ENCODE measurements at regions not wholly inside any gene's neighbourhood (a gene's known extent, or its start where the extent isn't known, plus 50 kb on each side); places are given as distances from the start of the nearest gene placed in this dataset.

DNA sequence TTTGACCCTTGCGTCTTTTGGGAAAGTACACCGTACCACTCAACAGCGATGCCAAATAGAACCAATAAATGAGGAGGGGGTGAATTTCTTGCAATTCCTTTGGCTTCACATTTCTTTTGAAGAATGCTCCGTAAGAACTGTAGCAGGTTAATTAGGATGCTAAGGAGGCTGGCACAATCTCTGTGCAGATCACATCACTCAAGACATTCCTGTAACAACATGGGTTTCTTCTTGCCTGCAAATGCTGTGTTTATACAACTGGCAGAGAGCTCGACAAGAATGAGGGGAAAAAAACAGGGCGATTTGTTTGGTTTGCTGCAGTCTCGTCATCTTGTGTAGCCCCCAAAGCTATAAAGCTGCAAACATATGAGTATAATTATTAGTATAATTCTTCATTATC is 424.8 kb upstream of the DCC start:
- BruUV-seq (replicated peaks), result no TSS peak
- FAIRE-seq, result no peak
- TF ChIP-seq SIX5 (IDR thresholded peaks at IDR 0.05; ENCODE audit: low read depth, low read length, severe bottlenecking) (no peak), JUND (IDR thresholded peaks at IDR 0.05; ENCODE audit: low read depth, low read length) (no peak), ASH2L (IDR thresholded peaks at IDR 0.05; ENCODE audit: borderline replicate concordance, low read depth) (no peak), CHD2 (IDR thresholded peaks at IDR 0.05; ENCODE audit: borderline replicate concordance, low read depth, low read length) (no peak), PAX5 (IDR thresholded peaks at IDR 0.05; ENCODE audit: borderline replicate concordance, low read depth, low read length) (no peak), STAT3 (IDR thresholded peaks at IDR 0.05; ENCODE audit: low read depth, low read length) (no peak), IRF3 (IDR thresholded peaks at IDR 0.05) (no peak), PKNOX1 (IDR thresholded peaks at IDR 0.05) (no peak), ZBED1 (IDR thresholded peaks at IDR 0.05; ENCODE audit: borderline replicate concordance) (no peak), RB1 (IDR thresholded peaks at IDR 0.05; ENCODE audit: borderline replicate concordance) (no peak), EGR1 (IDR thresholded peaks at IDR 0.05; ENCODE audit: borderline replicate concordance in 1 of 2, low read depth in 2 of 2, low read length in 2 of 2) (no peak), ZNF622 (IDR thresholded peaks at IDR 0.05) (no peak), ETV6 (conservative IDR thresholded peaks at IDR 0.05 in 1 of 2, IDR thresholded peaks at IDR 0.05 in 1 of 2; ENCODE audit: borderline replicate concordance in 1 of 2, low read depth in 1 of 2) (no peak)
- TF ChIP-seq, protein P1, sequence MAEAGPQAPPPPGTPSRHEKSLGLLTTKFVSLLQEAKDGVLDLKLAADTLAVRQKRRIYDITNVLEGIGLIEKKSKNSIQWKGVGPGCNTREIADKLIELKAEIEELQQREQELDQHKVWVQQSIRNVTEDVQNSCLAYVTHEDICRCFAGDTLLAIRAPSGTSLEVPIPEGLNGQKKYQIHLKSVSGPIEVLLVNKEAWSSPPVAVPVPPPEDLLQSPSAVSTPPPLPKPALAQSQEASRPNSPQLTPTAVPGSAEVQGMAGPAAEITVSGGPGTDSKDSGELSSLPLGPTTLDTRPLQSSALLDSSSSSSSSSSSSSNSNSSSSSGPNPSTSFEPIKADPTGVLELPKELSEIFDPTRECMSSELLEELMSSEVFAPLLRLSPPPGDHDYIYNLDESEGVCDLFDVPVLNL (IDR thresholded peaks at IDR 0.05; ENCODE audit: low read depth, low read length), result no peak
- TF ChIP-seq, protein P2, sequence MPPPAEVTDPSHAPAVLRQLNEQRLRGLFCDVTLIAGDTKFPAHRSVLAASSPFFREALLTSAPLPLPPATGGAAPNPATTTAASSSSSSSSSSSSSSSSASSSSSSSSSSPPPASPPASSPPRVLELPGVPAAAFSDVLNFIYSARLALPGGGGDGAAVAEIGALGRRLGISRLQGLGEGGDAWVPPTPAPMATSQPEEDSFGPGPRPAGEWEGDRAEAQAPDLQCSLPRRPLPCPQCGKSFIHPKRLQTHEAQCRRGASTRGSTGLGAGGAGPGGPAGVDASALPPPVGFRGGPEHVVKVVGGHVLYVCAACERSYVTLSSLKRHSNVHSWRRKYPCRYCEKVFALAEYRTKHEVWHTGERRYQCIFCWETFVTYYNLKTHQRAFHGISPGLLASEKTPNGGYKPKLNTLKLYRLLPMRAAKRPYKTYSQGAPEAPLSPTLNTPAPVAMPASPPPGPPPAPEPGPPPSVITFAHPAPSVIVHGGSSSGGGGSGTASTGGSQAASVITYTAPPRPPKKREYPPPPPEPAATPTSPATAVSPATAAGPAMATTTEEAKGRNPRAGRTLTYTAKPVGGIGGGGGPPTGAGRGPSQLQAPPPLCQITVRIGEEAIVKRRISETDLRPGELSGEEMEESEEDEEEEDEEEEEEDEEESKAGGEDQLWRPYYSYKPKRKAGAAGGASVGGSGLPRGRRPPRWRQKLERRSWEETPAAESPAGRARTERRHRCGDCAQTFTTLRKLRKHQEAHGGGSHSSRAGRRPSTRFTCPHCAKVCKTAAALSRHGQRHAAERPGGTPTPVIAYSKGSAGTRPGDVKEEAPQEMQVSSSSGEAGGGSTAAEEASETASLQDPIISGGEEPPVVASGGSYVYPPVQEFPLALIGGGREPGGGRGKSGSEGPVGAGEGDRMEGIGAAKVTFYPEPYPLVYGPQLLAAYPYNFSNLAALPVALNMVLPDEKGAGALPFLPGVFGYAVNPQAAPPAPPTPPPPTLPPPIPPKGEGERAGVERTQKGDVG (CRISPR knock-in tag; IDR thresholded peaks at IDR 0.05), result no peak

More for the DNA sequence above, 424.8 kb upstream of the DCC start:
- no peaks in the 10 kb centered on the region for H3K4me1 ChIP-seq (ENCODE audit: control insufficient read depth, insufficient read depth, low read length)
- no peak overlapping the region for H3K9ac ChIP-seq (ENCODE audit: control insufficient read depth, insufficient read depth, low read length)
- no peak overlapping the region for H3K27ac ChIP-seq (ENCODE audit: control insufficient read depth, insufficient read depth)
- RAD21 ChIA-PET (ENCODE audit: unreplicated experiment), result no interaction called here
- H3K9me3 ChIP-seq (replicated peaks; ENCODE audit: control insufficient read depth, insufficient read depth, low read length), result no peaks in the 10 kb centered on the region
- no peak for DNase-seq (ENCODE audit: low read depth, low spot score)
- in situ Hi-C loops (cut with MboI), result no loop called here
- no peaks in the 10 kb centered on the region for H3K79me2 ChIP-seq (ENCODE audit: control insufficient read depth, insufficient read depth, low read length)
- SMC1A ChIA-PET (ENCODE audit: uncharacterized antibody, unreplicated experiment), result interaction anchor here (0.9 to 2.4 kb wide), 5 partner anchors 9 to 160 kb away, joined by 3 to 7 read pairs (median 4); no protein-coding TSS in a partner anchor
- CTCF ChIA-PET, result interaction anchor here (0.8 to 1.1 kb wide), 3 partner anchors 11 to 21 kb away, joined by 3 to 6 read pairs (median 4); no protein-coding TSS in a partner anchor
- ATAC-seq, result no peak
- no peak overlapping the region for H2AFZ ChIP-seq (ENCODE audit: control insufficient read depth, low read depth, low read length)
- intact Hi-C loops (cut with micrococcal nuclease; ENCODE audit: unreplicated experiment), result no loop called here
- no peak overlapping the region for H3K4me3 ChIP-seq
- H3K4me2 ChIP-seq (ENCODE audit: control insufficient read depth, insufficient read depth), result no peak overlapping the region
- POLR2A ChIA-PET, result no interaction called here
- 53% methylated on average over 7 of the region's 7 CpGs for WGBS (ENCODE audit: insufficient coverage, insufficient replicate concordance, low lambda C conversion rate, missing lambda C conversion rate)
- H3K36me3 ChIP-seq (ENCODE audit: control insufficient read depth in 2 of 2, insufficient read depth in 2 of 2, low read length in 1 of 2), result no peaks in the 10 kb centered on the region
- H3K27me3 ChIP-seq (replicated peaks in 1 of 2; ENCODE audit: control insufficient read depth in 2 of 2, insufficient read depth in 2 of 2, low read length in 1 of 2), result no peaks in the 10 kb centered on the region
- no peaks in the 10 kb centered on the region for H4K20me1 ChIP-seq (ENCODE audit: control insufficient read depth, insufficient read depth)

Measured in GM12878 (cell line).